PC-3 (cell line): ENCODE measurements at regions not wholly inside any gene's neighbourhood (a gene's known extent, or its start where the extent isn't known, plus 50 kb on each side); places are given as distances from the start of the nearest gene placed in this dataset.

Experiments used
- CTCF ChIP-seq: fragments of 300-600 bp; sonication (generic); conservative IDR thresholded peaks from 2 replicates; pipeline ENCODE4 v1.5.1; 2017; ENCODE audit warnings: antibody characterized with exemption, low read depth, mild to moderate bottlenecking, low read length
- EZH2 ChIP-seq: fragments of 300-600 bp; sonication (generic); IDR thresholded peaks from one replicate; pipeline ENCODE4 v1.6.1; 2017; ENCODE audit warnings: antibody characterized with exemption, mild to moderate bottlenecking, low read length; ENCODE audit not compliant: unreplicated experiment

- no peak for TF ChIP-seq EZH2
- no peak for TF ChIP-seq CTCF
These were observed 137.7 kb upstream of the APCDD1 start for GRCh38 chr18:10316778-10317177.
